ENCODE measurements at regions not wholly inside any gene's neighbourhood (a gene's known extent, or its start where the extent isn't known, plus 50 kb on each side); places are given as distances from the start of the nearest gene placed in this dataset.

- DNase-seq (no peak), ATAC-seq (no peak)
- no peak overlapping the region for H3K4me3 Mint-ChIP-seq
- H3K4me1 ChIP-seq (ENCODE audit: control insufficient read depth, insufficient read depth, low read length): no peaks in the 10 kb centered on the region
- WGBS (ENCODE audit: insufficient coverage): 72% methylated on average over 3 of the region's 9 CpGs
- TF ChIP-seq CTCF (IDR thresholded peaks at IDR 0.05): no peak
- H3K4me3 ChIP-seq (ENCODE audit: low read length): no peak overlapping the region
- H3K4me1 Mint-ChIP-seq: no peaks in the 10 kb centered on the region
- H3K27ac ChIP-seq (ENCODE audit: low read length): no peak overlapping the region
- no peak overlapping the region for H3K27ac Mint-ChIP-seq
- intact Hi-C loops (cut with micrococcal nuclease): no loop called here
- no peaks in the 10 kb centered on the region for H3K36me3 ChIP-seq (ENCODE audit: control insufficient read depth, insufficient read depth, low read length)
- no peaks in the 10 kb centered on the region for H3K27me3 ChIP-seq (ENCODE audit: control insufficient read depth, insufficient read depth, low read length)
- no peaks in the 10 kb centered on the region for H3K27me3 Mint-ChIP-seq (ENCODE audit: low read depth in 2 of 2)
- H3K9me3 Mint-ChIP-seq: peaks cover 4 to 22% of the 10 kb centered on the region in 2 donors
- H3K9me3 ChIP-seq (ENCODE audit: control insufficient read depth, insufficient read depth, low read length): no peaks in the 10 kb centered on the region
- H3K36me3 Mint-ChIP-seq: peaks cover under 1% of the 10 kb centered on the region
These were observed 571.4 kb downstream of the ELAVL2 start for GRCh38 chr9:23254404-23255184.

- H3K4me1 ChIP-seq (ENCODE audit: control insufficient read depth, insufficient read depth, low read length): no peaks in the 10 kb centered on the region
- no peak overlapping the region for H3K27ac ChIP-seq (ENCODE audit: low read length)
- H3K36me3 ChIP-seq (ENCODE audit: control insufficient read depth, insufficient read depth, low read length): no peaks in the 10 kb centered on the region
- H3K4me1 Mint-ChIP-seq: no peaks in the 10 kb centered on the region
- no peaks in the 10 kb centered on the region for H3K36me3 Mint-ChIP-seq
- H3K9me3 ChIP-seq (ENCODE audit: control insufficient read depth, insufficient read depth, low read length): no peaks in the 10 kb centered on the region
- no peak overlapping the region for H3K4me3 ChIP-seq (ENCODE audit: low read length)
- TF ChIP-seq CTCF (IDR thresholded peaks at IDR 0.05): no peak
- H3K4me3 Mint-ChIP-seq: no peak overlapping the region
- H3K9me3 Mint-ChIP-seq: peaks cover 2 to 18% of the 10 kb centered on the region in 2 donors
- ATAC-seq: no peak
- H3K27me3 ChIP-seq (ENCODE audit: control insufficient read depth, insufficient read depth, low read length): no peaks in the 10 kb centered on the region
- H3K27ac Mint-ChIP-seq: no peak overlapping the region
- no peaks in the 10 kb centered on the region for H3K27me3 Mint-ChIP-seq (ENCODE audit: low read depth in 2 of 2)
- intact Hi-C loops (cut with micrococcal nuclease): no loop called here
- no peak for DNase-seq
- 67% methylated on average over 3 of the region's 3 CpGs for WGBS (ENCODE audit: insufficient coverage)
These were observed 570.7 kb downstream of the ELAVL2 start for GRCh38 chr9:23255346-23255745.

GRCh38 chr9:23258569-23258968 is 567.5 kb downstream of the ELAVL2 start:
- H3K36me3 Mint-ChIP-seq: no peaks in the 10 kb centered on the region
- ATAC-seq: no peak
- H3K27me3 ChIP-seq (ENCODE audit: control insufficient read depth, insufficient read depth, low read length): no peaks in the 10 kb centered on the region
- H3K4me3 Mint-ChIP-seq: no peak overlapping the region
- 91% methylated on average over 1 of the region's 1 CpG for WGBS (ENCODE audit: insufficient coverage)
- no peaks in the 10 kb centered on the region for H3K4me1 ChIP-seq (ENCODE audit: control insufficient read depth, insufficient read depth, low read length)
- intact Hi-C loops (cut with micrococcal nuclease): no loop called here
- TF ChIP-seq CTCF (IDR thresholded peaks at IDR 0.05): no peak
- no peak for DNase-seq
- H3K27me3 Mint-ChIP-seq (ENCODE audit: low read depth in 2 of 2): no peaks in the 10 kb centered on the region
- H3K36me3 ChIP-seq (ENCODE audit: control insufficient read depth, insufficient read depth, low read length): no peaks in the 10 kb centered on the region
- H3K9me3 ChIP-seq (ENCODE audit: control insufficient read depth, insufficient read depth, low read length): no peaks in the 10 kb centered on the region
- H3K27ac Mint-ChIP-seq: no peak overlapping the region
- H3K9me3 Mint-ChIP-seq: peaks cover 4 to 13% of the 10 kb centered on the region in 2 donors
- H3K4me1 Mint-ChIP-seq: no peaks in the 10 kb centered on the region
- no peak overlapping the region for H3K27ac ChIP-seq (ENCODE audit: low read length)
- H3K4me3 ChIP-seq (ENCODE audit: low read length): no peak overlapping the region

- H3K9me3 ChIP-seq (ENCODE audit: control insufficient read depth, insufficient read depth, low read length): peaks cover 6% of the 10 kb centered on the region
- H3K4me3 Mint-ChIP-seq: no peak overlapping the region
- no peak overlapping the region for H3K27ac Mint-ChIP-seq
- no peaks in the 10 kb centered on the region for H3K27me3 Mint-ChIP-seq (ENCODE audit: low read depth in 2 of 2)
- no peaks in the 10 kb centered on the region for H3K4me1 ChIP-seq (ENCODE audit: control insufficient read depth, insufficient read depth, low read length)
- TF ChIP-seq CTCF (IDR thresholded peaks at IDR 0.05): no peak
- no peaks in the 10 kb centered on the region for H3K4me1 Mint-ChIP-seq
- no peaks in the 10 kb centered on the region for H3K36me3 ChIP-seq (ENCODE audit: control insufficient read depth, insufficient read depth, low read length)
- peaks cover 9% of the 10 kb centered on the region for H3K36me3 Mint-ChIP-seq
- DNase-seq (no peak), ATAC-seq (no peak)
- H3K4me3 ChIP-seq (ENCODE audit: low read length): no peak overlapping the region
- intact Hi-C loops (cut with micrococcal nuclease): no loop called here
- H3K27me3 ChIP-seq (ENCODE audit: control insufficient read depth, insufficient read depth, low read length): no peaks in the 10 kb centered on the region
- peaks cover 16 to 17% of the 10 kb centered on the region in 2 donors for H3K9me3 Mint-ChIP-seq
- no peak overlapping the region for H3K27ac ChIP-seq (ENCODE audit: low read length)
These were observed 547.5 kb downstream of the ELAVL2 start for GRCh38 chr9:23278561-23278960.
